ENCODE measurements at regions not wholly inside any gene's neighbourhood (a gene's known extent, or its start where the extent isn't known, plus 50 kb on each side); places are given as distances from the start of the nearest gene placed in this dataset.

GRCh38 chr5:104789366-104789765 is 1226.8 kb upstream of the NUDT12 start:
- H3K9me3 ChIP-seq, result no peaks in the 10 kb centered on the region; the same call in 1 of the 2 replicates
- no peak for DNase-seq
- no peaks in the 10 kb centered on the region for H3K36me3 ChIP-seq

GRCh38 chr5:104785097-104785496 is 1222.5 kb upstream of the NUDT12 start:
- no peak overlapping the region for H3K4me3 ChIP-seq
- peaks cover 2% of the 10 kb centered on the region; the same call in 1 of the 2 replicates for H3K9me3 ChIP-seq
- no peak for DNase-seq
- H3K27me3 ChIP-seq, result no peaks in the 10 kb centered on the region
- H3K36me3 ChIP-seq, result no peaks in the 10 kb centered on the region

More at GRCh38 chr5:104789366-104789765, 1226.8 kb upstream of the NUDT12 start:
- Histone ChIP-seq H3K4me3 (no peak overlapping the region), H3K27me3 (no peaks in the 10 kb centered on the region)

- no peak for DNase-seq
- Histone ChIP-seq H3K27me3 (no peaks in the 10 kb centered on the region), H3K9me3 (no peaks in the 10 kb centered on the region), H3K4me3 (no peak overlapping the region), H3K36me3 (no peaks in the 10 kb centered on the region)
These were observed 1211.8 kb upstream of the NUDT12 start for GRCh38 chr5:104774372-104774771.

GRCh38 chr5:104764197-104764596 is 1201.6 kb upstream of the NUDT12 start:
- no peak for DNase-seq
- no peaks in the 10 kb centered on the region for H3K36me3 ChIP-seq
- no peaks in the 10 kb centered on the region for H3K9me3 ChIP-seq
- no peaks in the 10 kb centered on the region for H3K27me3 ChIP-seq
- H3K4me3 ChIP-seq, result no peak overlapping the region

- Histone ChIP-seq H3K9me3 (no peaks in the 10 kb centered on the region), H3K36me3 (no peaks in the 10 kb centered on the region), H3K27me3 (no peaks in the 10 kb centered on the region), H3K4me3 (no peak overlapping the region)
- DNase-seq, result no peak
These were observed 1200.6 kb upstream of the NUDT12 start for GRCh38 chr5:104763216-104763615.

GRCh38 chr5:104757915-104758314 is 1195.3 kb upstream of the NUDT12 start:
- no peaks in the 10 kb centered on the region for H3K36me3 ChIP-seq
- DNase-seq, result no peak
- H3K9me3 ChIP-seq, result no peaks in the 10 kb centered on the region
- H3K4me3 ChIP-seq, result no peak overlapping the region
- no peaks in the 10 kb centered on the region for H3K27me3 ChIP-seq

- Histone ChIP-seq H3K27me3 (no peaks in the 10 kb centered on the region), H3K9me3 (no peaks in the 10 kb centered on the region), H3K36me3 (no peaks in the 10 kb centered on the region), H3K4me3 (no peak overlapping the region)
- no peak for DNase-seq
These were observed 1193.2 kb upstream of the NUDT12 start for GRCh38 chr5:104755806-104756205.

- Histone ChIP-seq H3K36me3 (no peaks in the 10 kb centered on the region), H3K9me3 (no peaks in the 10 kb centered on the region), H3K4me3 (no peak overlapping the region), H3K27me3 (no peaks in the 10 kb centered on the region)
- no peak for DNase-seq
These were observed 1191.9 kb upstream of the NUDT12 start for GRCh38 chr5:104754311-104754995.

GRCh38 chr5:104751969-104752368 is 1189.4 kb upstream of the NUDT12 start:
- no peak for DNase-seq
- peaks cover 2% of the 10 kb centered on the region; the same call in 1 of the 2 replicates for H3K9me3 ChIP-seq
- no peak overlapping the region for H3K4me3 ChIP-seq
- H3K36me3 ChIP-seq, result no peaks in the 10 kb centered on the region
- no peaks in the 10 kb centered on the region for H3K27me3 ChIP-seq

- Histone ChIP-seq H3K36me3 (no peaks in the 10 kb centered on the region), H3K4me3 (no peak overlapping the region), H3K9me3 (no peaks in the 10 kb centered on the region; the same call in 1 of the 2 replicates), H3K27me3 (no peaks in the 10 kb centered on the region)
- no peak for DNase-seq
These were observed 1177.3 kb upstream of the NUDT12 start for GRCh38 chr5:104739905-104740304.

GRCh38 chr5:104739503-104739902 is 1176.9 kb upstream of the NUDT12 start:
- H3K27me3 ChIP-seq, result no peaks in the 10 kb centered on the region
- H3K9me3 ChIP-seq, result no peaks in the 10 kb centered on the region; the same call in 1 of the 2 replicates
- no peak overlapping the region for H3K4me3 ChIP-seq

GRCh38 chr5:104736073-104736472 is 1173.5 kb upstream of the NUDT12 start:
- DNase-seq, result no peak
- no peak overlapping the region for H3K4me3 ChIP-seq
- no peaks in the 10 kb centered on the region for H3K36me3 ChIP-seq
- no peaks in the 10 kb centered on the region; the same call in 1 of the 2 replicates for H3K9me3 ChIP-seq
- H3K27me3 ChIP-seq, result no peaks in the 10 kb centered on the region

More at GRCh38 chr5:104739503-104739902, 1176.9 kb upstream of the NUDT12 start:
- no peaks in the 10 kb centered on the region for H3K36me3 ChIP-seq
- no peak for DNase-seq

GRCh38 chr5:104734046-104734445 is 1171.5 kb upstream of the NUDT12 start:
- no peak for DNase-seq
- Histone ChIP-seq H3K9me3 (no peaks in the 10 kb centered on the region; the same call in 1 of the 2 replicates), H3K27me3 (no peaks in the 10 kb centered on the region), H3K4me3 (no peak overlapping the region), H3K36me3 (no peaks in the 10 kb centered on the region)

GRCh38 chr5:104733063-104733669 is 1170.6 kb upstream of the NUDT12 start:
- Histone ChIP-seq H3K9me3 (no peaks in the 10 kb centered on the region; the same call in 1 of the 2 replicates), H3K4me3 (no peak overlapping the region)
- no peak for DNase-seq

GRCh38 chr5:104731331-104731730 is 1168.7 kb upstream of the NUDT12 start:
- H3K9me3 ChIP-seq, result no peaks in the 10 kb centered on the region
- H3K4me3 ChIP-seq, result no peak overlapping the region
- no peaks in the 10 kb centered on the region for H3K36me3 ChIP-seq
- no peaks in the 10 kb centered on the region for H3K27me3 ChIP-seq
- no peak for DNase-seq

More at GRCh38 chr5:104733063-104733669, 1170.6 kb upstream of the NUDT12 start:
- Histone ChIP-seq H3K27me3 (no peaks in the 10 kb centered on the region), H3K36me3 (no peaks in the 10 kb centered on the region)

- Histone ChIP-seq H3K36me3 (no peaks in the 10 kb centered on the region), H3K27me3 (no peaks in the 10 kb centered on the region; the same call in 1 of the 2 replicates), H3K9me3 (no peaks in the 10 kb centered on the region), H3K4me3 (no peak overlapping the region)
- no peak for DNase-seq
These were observed 1145.4 kb upstream of the NUDT12 start for GRCh38 chr5:104708027-104708426.

- no peak for DNase-seq
- no peaks in the 10 kb centered on the region for H3K9me3 ChIP-seq
These were observed 1144.0 kb upstream of the NUDT12 start for GRCh38 chr5:104706600-104706999.

GRCh38 chr5:104702212-104702611 is 1139.6 kb upstream of the NUDT12 start:
- H3K27me3 ChIP-seq, result no peaks in the 10 kb centered on the region; the same call in 1 of the 2 replicates
- H3K9me3 ChIP-seq, result 0 out of 2 replicates have a peak, but pooled peaks cover 4% of the 10 kb centered on the region
- no peaks in the 10 kb centered on the region for H3K36me3 ChIP-seq
- no peak overlapping the region for H3K4me3 ChIP-seq
- no peak for DNase-seq

More at GRCh38 chr5:104706600-104706999, 1144.0 kb upstream of the NUDT12 start:
- Histone ChIP-seq H3K36me3 (no peaks in the 10 kb centered on the region), H3K4me3 (no peak overlapping the region), H3K27me3 (no peaks in the 10 kb centered on the region; the same call in 1 of the 2 replicates)

Data from MG63 (cell line).